B cell (primary cell): ENCODE measurements at regions not wholly inside any gene's neighbourhood (a gene's known extent, or its start where the extent isn't known, plus 50 kb on each side); places are given as distances from the start of the nearest gene placed in this dataset.

ENCODE experiments used
- ATAC-seq: fragments of 200-7000 bp; cut with Tn5 transposase; one replicate; pipeline ENCODE4 v1.10.0; 2021; ENCODE audit warnings: low read depth, mild to moderate bottlenecking, moderate number of reproducible peaks, moderate library complexity
- CTCF ChIA-PET: fragments of 350-600 bp; sonication (Branson Sonifier 250); formaldehyde crosslinking; loops from one replicate; lab custom pipeline; 2021; ENCODE audit warnings: antibody characterized with exemption, inconsistent platforms; lab: Charles Lee
- POLR2A ChIA-PET: fragments of 350-600 bp; sonication (Branson Sonifier 250); formaldehyde crosslinking; loops from one replicate; lab custom pipeline; 2021; ENCODE audit warnings: antibody characterized with exemption; lab: Charles Lee
- DNase-seq: peaks from one replicate; pipeline ENCODE4 v3.0.0; 2013
- H2AFZ ChIP-seq: 2 replicates; pipeline ENCODE4 v1.6.1; 2012; ENCODE audit warnings: mild to moderate bottlenecking, low read depth, low read length; ENCODE audit not compliant: insufficient read depth, poor library complexity, severe bottlenecking
- H3K27ac ChIP-seq, 2 donors: 1 replicate in 1 of 2; 2 replicates in 1 of 2; pipeline ENCODE4 v1.5.1; 2012 to 2013; ENCODE audit warnings: low read length in 2 of 2, mild to moderate bottlenecking in 2 of 2, moderate library complexity in 1 of 2
- H3K27me3 ChIP-seq, 4 experiments: fragments of 200-600 bp in 1 of 4; sonication (generic) in 1 of 4; replicated peaks in 1 of 4; 1 replicate in 2 of 4; 2 replicates in 2 of 4; pipeline versions ENCODE4 v1.6.1 to v1.7.0; 2013 to 2016; ENCODE audit warnings: low read length in 3 of 4, mild to moderate bottlenecking in 2 of 4, mixed read lengths in 1 of 4, moderate library complexity in 1 of 4; ENCODE audit not compliant: insufficient read depth in 4 of 4, control insufficient read depth in 3 of 4; ENCODE audit errors: control extremely low read depth in 1 of 4
- H3K36me3 ChIP-seq, 2 experiments: replicated peaks in 1 of 2; 1 replicate in 1 of 2; 2 replicates in 1 of 2; pipeline versions ENCODE4 v1.6.1 to v1.7.1; 2013; ENCODE audit warnings: low read length in 1 of 2; ENCODE audit not compliant: insufficient read depth in 2 of 2, control insufficient read depth in 1 of 2; ENCODE audit errors: control extremely low read depth in 1 of 2, extremely low read depth in 1 of 2
- H3K4me1 ChIP-seq, 2 donors: fragments of 200-600 bp in 1 of 2; sonication (generic) in 1 of 2; 1 replicate in 1 of 2; 2 replicates in 1 of 2; pipeline versions ENCODE4 v1.5.1 to v1.6.1; 2013 to 2017; ENCODE audit warnings: low read length in 2 of 2; ENCODE audit not compliant: control insufficient read depth in 2 of 2, insufficient read depth in 2 of 2
- H3K4me2 ChIP-seq: replicated peaks from 2 replicates; pipeline ENCODE3; 2012; ENCODE audit warnings: mild to moderate bottlenecking, low read depth, low read length; ENCODE audit not compliant: poor library complexity, severe bottlenecking
- H3K4me3 ChIP-seq, 5 experiments: fragments of 200-600 bp in 1 of 5; sonication (generic) in 1 of 5; 1 replicate in 3 of 5; 2 replicates in 2 of 5; pipeline versions ENCODE4 v1.5.1 to v1.7.0; 2011 to 2016; ENCODE audit warnings: low read length in 4 of 5, mild to moderate bottlenecking in 4 of 5, low read depth in 2 of 5, control low read depth in 1 of 5, moderate library complexity in 1 of 5; ENCODE audit not compliant: insufficient read depth in 1 of 5; ENCODE audit errors: control extremely low read depth in 1 of 5, extremely low read depth in 1 of 5
- H3K79me2 ChIP-seq: fragments of 200-600 bp; sonication (generic); one replicate; pipeline ENCODE4 v1.6.0; 2016; ENCODE audit warnings: low read length; ENCODE audit not compliant: control insufficient read depth, insufficient read depth
- H3K9ac ChIP-seq: fragments of 200-600 bp; sonication (generic); 2 replicates; pipeline ENCODE4 v1.6.1; 2017; ENCODE audit warnings: mild to moderate bottlenecking, low read length, moderate library complexity
- H3K9me3 ChIP-seq, 3 donors: one replicate each; pipeline versions ENCODE4 v1.6.1 to v1.7.1; 2013; ENCODE audit warnings: low read length in 2 of 3; ENCODE audit not compliant: control insufficient read depth in 2 of 3, insufficient read depth in 1 of 3; ENCODE audit errors: control extremely low read depth in 1 of 3
- H4K20me1 ChIP-seq: 2 replicates; pipeline ENCODE4 v1.6.0; 2012; ENCODE audit warnings: mild to moderate bottlenecking, low read length; ENCODE audit not compliant: insufficient read depth, control insufficient read depth, poor library complexity, severe bottlenecking
- H3K27ac Mint-ChIP-seq: one replicate; pipeline ENCODE4 v1.8.0; 2021; ENCODE audit warnings: mixed read lengths
- H3K27me3 Mint-ChIP-seq: one replicate; pipeline ENCODE4 v1.8.0; 2021; ENCODE audit warnings: mixed read lengths
- H3K4me1 Mint-ChIP-seq: one replicate; pipeline ENCODE4 v1.8.0; 2021; ENCODE audit warnings: mixed read lengths
- H3K4me3 Mint-ChIP-seq: one replicate; pipeline ENCODE4 v1.8.0; 2021; ENCODE audit warnings: mixed read lengths
- H3K9me3 Mint-ChIP-seq: one replicate; pipeline ENCODE4 v1.8.0; 2022; ENCODE audit warnings: mixed read lengths; ENCODE audit not compliant: insufficient read depth
- EZH2 ChIP-seq: IDR thresholded peaks from 2 replicates; pipeline ENCODE4 v1.6.1; 2012; ENCODE audit warnings: borderline replicate concordance, low read depth, mild to moderate bottlenecking, moderate library complexity, low read length; ENCODE audit not compliant: insufficient read depth, poor library complexity, severe bottlenecking
- WGBS: methylation state at CpG from one replicate; pipeline ENCODE4 v1.1.5; 2013; ENCODE audit warnings: missing lambda C conversion rate; ENCODE audit not compliant: insufficient coverage; 5-methylcytosine and 5-hydroxymethylcytosine counted together
- intact Hi-C: fragments of 100-400 bp; cut with micrococcal nuclease; formaldehyde crosslinking; loops from one replicate; pipeline ENCODE4 v1.10.0; 2022
- TF ChIP-seq, protein P1 (sequence below): fragments of 200-600 bp; IDR thresholded peaks from one replicate; pipeline ENCODE4 v1.8.0; 2022; ENCODE audit warnings: antibody characterized with exemption, mild to moderate bottlenecking

DNA sequence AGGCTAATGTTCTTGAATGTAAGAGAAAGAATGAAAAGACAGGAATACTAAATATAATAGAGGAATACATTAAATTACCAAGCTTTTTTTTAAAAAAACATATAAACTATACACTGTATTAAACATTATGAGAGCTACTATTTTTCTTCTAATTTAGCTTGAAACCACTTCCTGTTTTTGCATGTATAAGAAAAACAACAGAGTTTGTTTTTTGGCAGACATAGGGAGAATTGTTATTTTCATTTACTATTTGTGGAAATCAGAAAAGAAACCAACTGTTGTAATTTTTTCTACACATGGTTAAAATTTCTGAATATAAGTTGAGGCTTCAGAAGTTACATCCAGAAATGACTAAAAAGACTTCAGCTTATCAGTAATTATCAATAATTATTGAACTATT, 991.8 kb upstream of the GJE1 start:
- Histone ChIP-seq H3K9me3 (no peaks in the 10 kb centered on the region), H3K9ac (no peak overlapping the region), H3K4me1 (no peaks in the 10 kb centered on the region), H3K27ac (no peak overlapping the region), H3K4me3 (no peak overlapping the region), H2AFZ (no peak overlapping the region), H3K79me2 (no peaks in the 10 kb centered on the region), H3K4me2 (no peak overlapping the region), H3K36me3 (no peaks in the 10 kb centered on the region), H4K20me1 (no peaks in the 10 kb centered on the region), H3K27me3 (no peaks in the 10 kb centered on the region)
- Mint-ChIP-seq H3K4me1 (no peaks in the 10 kb centered on the region), H3K27me3 (no peaks in the 10 kb centered on the region), H3K9me3 (no peaks in the 10 kb centered on the region), H3K4me3 (no peak overlapping the region), H3K27ac (no peak overlapping the region)
- TF ChIP-seq, protein P1, sequence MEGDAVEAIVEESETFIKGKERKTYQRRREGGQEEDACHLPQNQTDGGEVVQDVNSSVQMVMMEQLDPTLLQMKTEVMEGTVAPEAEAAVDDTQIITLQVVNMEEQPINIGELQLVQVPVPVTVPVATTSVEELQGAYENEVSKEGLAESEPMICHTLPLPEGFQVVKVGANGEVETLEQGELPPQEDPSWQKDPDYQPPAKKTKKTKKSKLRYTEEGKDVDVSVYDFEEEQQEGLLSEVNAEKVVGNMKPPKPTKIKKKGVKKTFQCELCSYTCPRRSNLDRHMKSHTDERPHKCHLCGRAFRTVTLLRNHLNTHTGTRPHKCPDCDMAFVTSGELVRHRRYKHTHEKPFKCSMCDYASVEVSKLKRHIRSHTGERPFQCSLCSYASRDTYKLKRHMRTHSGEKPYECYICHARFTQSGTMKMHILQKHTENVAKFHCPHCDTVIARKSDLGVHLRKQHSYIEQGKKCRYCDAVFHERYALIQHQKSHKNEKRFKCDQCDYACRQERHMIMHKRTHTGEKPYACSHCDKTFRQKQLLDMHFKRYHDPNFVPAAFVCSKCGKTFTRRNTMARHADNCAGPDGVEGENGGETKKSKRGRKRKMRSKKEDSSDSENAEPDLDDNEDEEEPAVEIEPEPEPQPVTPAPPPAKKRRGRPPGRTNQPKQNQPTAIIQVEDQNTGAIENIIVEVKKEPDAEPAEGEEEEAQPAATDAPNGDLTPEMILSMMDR, result no peak
- TF ChIP-seq EZH2, result no peak
- intact Hi-C loops, result loop anchor here (10.0 kb wide), 1 partner anchor 424 kb away; no protein-coding TSS in a partner anchor
- CTCF ChIA-PET, result no interaction called here
- DNase-seq (no peak), ATAC-seq (no peak)
- POLR2A ChIA-PET, result no interaction called here

DNA sequence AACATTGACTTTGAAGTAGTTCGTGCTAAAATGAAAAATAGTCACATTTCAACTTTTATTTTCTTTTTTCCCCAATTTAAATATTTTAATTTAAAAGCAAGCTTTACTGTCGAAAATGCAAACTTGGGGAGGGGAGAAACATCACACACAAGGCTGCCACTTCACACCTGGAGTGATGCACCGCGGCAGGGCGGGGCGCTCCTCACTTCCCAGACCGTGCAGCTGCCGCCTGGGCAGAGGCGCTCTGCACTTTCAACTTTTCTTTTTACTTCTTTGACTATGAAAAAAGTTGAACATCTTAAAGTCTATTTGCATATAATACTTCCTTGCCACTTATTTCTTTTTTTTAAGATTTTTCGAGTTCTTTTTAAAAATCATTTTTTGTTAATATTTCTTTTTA, 993.3 kb upstream of the GJE1 start:
- ChIA-PET CTCF (no interaction called here), POLR2A (no interaction called here)
- Mint-ChIP-seq H3K9me3 (no peaks in the 10 kb centered on the region), H3K27me3 (no peaks in the 10 kb centered on the region), H3K4me1 (no peaks in the 10 kb centered on the region), H3K4me3 (no peak overlapping the region), H3K27ac (no peak overlapping the region)
- H3K4me1 ChIP-seq, result no peaks in the 10 kb centered on the region
- H3K4me2 ChIP-seq, result no peak overlapping the region
- no peaks in the 10 kb centered on the region for H4K20me1 ChIP-seq
- no peak for TF ChIP-seq EZH2
- TF ChIP-seq, protein P1, result no peak
- WGBS, result 83% methylated on average over 1 of the region's 10 CpGs
- H3K36me3 ChIP-seq, result no peaks in the 10 kb centered on the region
- no peak overlapping the region for H3K9ac ChIP-seq
- ATAC-seq (no peak), DNase-seq (no peak)
- H3K27me3 ChIP-seq, result no peaks in the 10 kb centered on the region
- no peak overlapping the region for H3K4me3 ChIP-seq
- H3K27ac ChIP-seq, result no peak overlapping the region
- intact Hi-C loops, result no loop called here
- no peak overlapping the region for H2AFZ ChIP-seq
- H3K9me3 ChIP-seq, result no peaks in the 10 kb centered on the region
- H3K79me2 ChIP-seq, result no peaks in the 10 kb centered on the region
